ENCODE measurements at regions not wholly inside any gene's neighbourhood (a gene's known extent, or its start where the extent isn't known, plus 50 kb on each side); places are given as distances from the start of the nearest gene placed in this dataset.

DNA sequence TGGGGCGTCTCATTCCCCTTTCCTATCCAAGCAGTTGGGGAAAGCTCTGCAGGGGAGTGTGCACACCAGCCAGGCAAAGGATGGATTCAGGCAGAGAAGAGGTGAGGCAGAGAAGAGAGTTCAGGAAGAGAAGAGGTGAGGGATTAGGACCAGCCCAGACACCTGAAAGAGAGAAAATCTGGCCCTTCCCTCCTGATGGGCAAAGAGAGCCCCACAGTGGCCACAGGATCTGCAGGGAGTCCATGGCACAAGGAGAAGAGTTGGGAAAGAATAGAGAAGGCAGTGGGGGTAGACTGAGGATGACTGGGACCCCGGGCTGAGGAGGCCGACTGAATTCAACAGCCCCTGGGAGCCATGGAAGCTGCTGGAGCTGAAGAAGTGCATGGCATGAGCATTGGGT is 140.4 kb upstream of the ZMIZ1 start:
- TF ChIP-seq, protein P1, sequence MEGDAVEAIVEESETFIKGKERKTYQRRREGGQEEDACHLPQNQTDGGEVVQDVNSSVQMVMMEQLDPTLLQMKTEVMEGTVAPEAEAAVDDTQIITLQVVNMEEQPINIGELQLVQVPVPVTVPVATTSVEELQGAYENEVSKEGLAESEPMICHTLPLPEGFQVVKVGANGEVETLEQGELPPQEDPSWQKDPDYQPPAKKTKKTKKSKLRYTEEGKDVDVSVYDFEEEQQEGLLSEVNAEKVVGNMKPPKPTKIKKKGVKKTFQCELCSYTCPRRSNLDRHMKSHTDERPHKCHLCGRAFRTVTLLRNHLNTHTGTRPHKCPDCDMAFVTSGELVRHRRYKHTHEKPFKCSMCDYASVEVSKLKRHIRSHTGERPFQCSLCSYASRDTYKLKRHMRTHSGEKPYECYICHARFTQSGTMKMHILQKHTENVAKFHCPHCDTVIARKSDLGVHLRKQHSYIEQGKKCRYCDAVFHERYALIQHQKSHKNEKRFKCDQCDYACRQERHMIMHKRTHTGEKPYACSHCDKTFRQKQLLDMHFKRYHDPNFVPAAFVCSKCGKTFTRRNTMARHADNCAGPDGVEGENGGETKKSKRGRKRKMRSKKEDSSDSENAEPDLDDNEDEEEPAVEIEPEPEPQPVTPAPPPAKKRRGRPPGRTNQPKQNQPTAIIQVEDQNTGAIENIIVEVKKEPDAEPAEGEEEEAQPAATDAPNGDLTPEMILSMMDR (IDR thresholded peaks at IDR 0.05), result no peak
- no peak for TF ChIP-seq ZFX (IDR thresholded peaks at IDR 0.05; ENCODE audit: borderline replicate concordance)

Measured in 22Rv1 (cell line).